ENCODE measurements at regions not wholly inside any gene's neighbourhood (a gene's known extent, or its start where the extent isn't known, plus 50 kb on each side); places are given as distances from the start of the nearest gene placed in this dataset.
"Not testable (repeated sequence)": the region's sequence is repeated elsewhere in the genome, so short reads cannot be mapped to it uniquely, and the experiment has no call there.

GRCh38 chr14:31911160-31911559 lies 165.9 kb upstream of the ARHGAP5 start:
- Histone ChIP-seq H3K27me3 (replicated peaks; ENCODE audit: control insufficient read depth, insufficient read depth, low read length) (no peaks in the 10 kb centered on the region), H3K36me3 (ENCODE audit: control insufficient read depth, insufficient read depth, low read length) (no peaks in the 10 kb centered on the region), H3K4me1 (no peaks in the 10 kb centered on the region), H3K4me3 (ENCODE audit: low read depth, low read length) (no peak overlapping the region), H3K9me3 (peaks cover 10% of the 10 kb centered on the region; the same call in 1 of the 2 replicates)
- POLR2A ChIA-PET = no interaction called here
- intact Hi-C loops (cut with micrococcal nuclease; ENCODE audit: unreplicated experiment) = no loop called here
- no peaks in the 10 kb centered on the region for H3K27me3 Mint-ChIP-seq (ENCODE audit: insufficient read depth, unreplicated experiment)
- BruUV-seq (replicated peaks) = no TSS peak
- H3K4me3 Mint-ChIP-seq (ENCODE audit: unreplicated experiment) = no peak overlapping the region
- no peaks in the 10 kb centered on the region for H3K36me3 Mint-ChIP-seq (ENCODE audit: insufficient read depth, unreplicated experiment)
- CTCF ChIA-PET = no interaction called here
- no peak for TF ChIP-seq CTCF (IDR thresholded peaks at IDR 0.05; ENCODE audit: insufficient read depth in 1 of 2, low read depth in 1 of 2, low read length in 1 of 2, severe bottlenecking in 1 of 2, unreplicated experiment in 1 of 2)
- H3K4me1 Mint-ChIP-seq (ENCODE audit: low read depth, unreplicated experiment) = no peaks in the 10 kb centered on the region
- no peak for DNase-seq
- peaks cover 18% of the 10 kb centered on the region for H3K9me3 Mint-ChIP-seq (ENCODE audit: unreplicated experiment)
- H3K27ac Mint-ChIP-seq (ENCODE audit: unreplicated experiment) = no peak overlapping the region

- no peaks in the 10 kb centered on the region for H3K4me1 ChIP-seq
- Mint-ChIP-seq H3K4me3 (ENCODE audit: unreplicated experiment) (no peak overlapping the region), H3K27ac (ENCODE audit: unreplicated experiment) (no peak overlapping the region), H3K27me3 (ENCODE audit: insufficient read depth, unreplicated experiment) (no peaks in the 10 kb centered on the region), H3K36me3 (ENCODE audit: insufficient read depth, unreplicated experiment) (no peaks in the 10 kb centered on the region), H3K9me3 (ENCODE audit: unreplicated experiment) (peaks cover 18% of the 10 kb centered on the region), H3K4me1 (ENCODE audit: low read depth, unreplicated experiment) (no peaks in the 10 kb centered on the region)
- no peak for TF ChIP-seq CTCF (IDR thresholded peaks at IDR 0.05; ENCODE audit: insufficient read depth in 1 of 2, low read depth in 1 of 2, low read length in 1 of 2, severe bottlenecking in 1 of 2, unreplicated experiment in 1 of 2)
- peaks cover 10% of the 10 kb centered on the region; the same call in 1 of the 2 replicates for H3K9me3 ChIP-seq
- no peaks in the 10 kb centered on the region for H3K27me3 ChIP-seq (replicated peaks; ENCODE audit: control insufficient read depth, insufficient read depth, low read length)
- CTCF ChIA-PET = no interaction called here
- no peak for DNase-seq
- BruUV-seq (replicated peaks) = no TSS peak
- POLR2A ChIA-PET = no interaction called here
- intact Hi-C loops (cut with micrococcal nuclease; ENCODE audit: unreplicated experiment) = no loop called here
- no peaks in the 10 kb centered on the region for H3K36me3 ChIP-seq (ENCODE audit: control insufficient read depth, insufficient read depth, low read length)
- H3K4me3 ChIP-seq (ENCODE audit: low read depth, low read length) = no peak overlapping the region
These were observed 163.7 kb upstream of the ARHGAP5 start for GRCh38 chr14:31913370-31913769.

- DNase-seq; BruUV-seq (replicated peaks); H3K27me3 ChIP-seq (replicated peaks; ENCODE audit: control insufficient read depth, insufficient read depth, low read length); H3K4me1 Mint-ChIP-seq (ENCODE audit: low read depth, unreplicated experiment); H3K36me3 Mint-ChIP-seq (ENCODE audit: insufficient read depth, unreplicated experiment); intact Hi-C loops (cut with micrococcal nuclease; ENCODE audit: unreplicated experiment); H3K36me3 ChIP-seq (ENCODE audit: control insufficient read depth, insufficient read depth, low read length); H3K9me3 ChIP-seq; POLR2A ChIA-PET; H3K4me3 Mint-ChIP-seq (ENCODE audit: unreplicated experiment); H3K27me3 Mint-ChIP-seq (ENCODE audit: insufficient read depth, unreplicated experiment); CTCF ChIA-PET; H3K9me3 Mint-ChIP-seq (ENCODE audit: unreplicated experiment); H3K27ac Mint-ChIP-seq (ENCODE audit: unreplicated experiment); H3K4me3 ChIP-seq (ENCODE audit: low read depth, low read length); H3K4me1 ChIP-seq: not testable (repeated sequence)
These were observed 158.8 kb upstream of the ARHGAP5 start for GRCh38 chr14:31918289-31918688.

- CTCF ChIA-PET = no interaction called here
These were observed 157.1 kb upstream of the ARHGAP5 start for GRCh38 chr14:31920001-31920400.

More at GRCh38 chr14:31920001-31920400, 157.1 kb upstream of the ARHGAP5 start:
- BruUV-seq (replicated peaks) = no TSS peak
- Histone ChIP-seq H3K36me3 (ENCODE audit: control insufficient read depth, insufficient read depth, low read length) (no peaks in the 10 kb centered on the region), H3K27me3 (replicated peaks; ENCODE audit: control insufficient read depth, insufficient read depth, low read length) (no peaks in the 10 kb centered on the region), H3K4me1 (no peaks in the 10 kb centered on the region), H3K9me3 (no peaks in the 10 kb centered on the region), H3K4me3 (ENCODE audit: low read depth, low read length) (no peak overlapping the region)
- DNase-seq = no peak
- Mint-ChIP-seq H3K4me1 (ENCODE audit: low read depth, unreplicated experiment) (no peaks in the 10 kb centered on the region), H3K27me3 (ENCODE audit: insufficient read depth, unreplicated experiment) (no peaks in the 10 kb centered on the region), H3K9me3 (ENCODE audit: unreplicated experiment) (no peaks in the 10 kb centered on the region), H3K27ac (ENCODE audit: unreplicated experiment) (no peak overlapping the region), H3K4me3 (ENCODE audit: unreplicated experiment) (no peak overlapping the region), H3K36me3 (ENCODE audit: insufficient read depth, unreplicated experiment) (no peaks in the 10 kb centered on the region)
- POLR2A ChIA-PET = no interaction called here
- TF ChIP-seq CTCF (IDR thresholded peaks at IDR 0.05; ENCODE audit: insufficient read depth in 1 of 2, low read depth in 1 of 2, low read length in 1 of 2, severe bottlenecking in 1 of 2, unreplicated experiment in 1 of 2) = no peak
- intact Hi-C loops (cut with micrococcal nuclease; ENCODE audit: unreplicated experiment) = no loop called here

Measured in Caco-2 (cell line).